GM18951 (cell line): ENCODE measurements at regions not wholly inside any gene's neighbourhood (a gene's known extent, or its start where the extent isn't known, plus 50 kb on each side); places are given as distances from the start of the nearest gene placed in this dataset.
"Not testable (repeated sequence)": the region's sequence is repeated elsewhere in the genome, so short reads cannot be mapped to it uniquely, and the experiment has no call there.

Experiments used
- POLR2A ChIP-seq: IDR thresholded peaks from 4 replicates; pipeline ENCODE4 v1.6.1; 2011; ENCODE audit warnings: mild to moderate bottlenecking; ENCODE audit not compliant: insufficient read length, insufficient read depth; ENCODE audit errors: extremely low read depth
- in situ Hi-C: fragments of 300-500 bp; cut with MboI; formaldehyde crosslinking; loops from one replicate; pipeline ENCODE4 v1.12.0; 2022; ENCODE audit warnings: low sequenced_read_pairs, mixed read lengths, inconsistent platforms; ENCODE audit not compliant: unreplicated experiment

GRCh38 chr4:104381729-104382128 lies 113.0 kb downstream of the CXXC4 start:
- no peak for TF ChIP-seq POLR2A
- in situ Hi-C loops, result no loop called here

- TF ChIP-seq POLR2A, result no peak
- in situ Hi-C loops, result no loop called here
Observed at GRCh38 chr4:104365618-104366017, 129.1 kb downstream of the CXXC4 start.

GRCh38 chr4:104353481-104353880 lies 141.2 kb downstream of the CXXC4 start:
- in situ Hi-C loops, result no loop called here
- TF ChIP-seq POLR2A, result no peak

- in situ Hi-C loops, result no loop called here
- TF ChIP-seq POLR2A, result no peak
Observed at GRCh38 chr4:104352211-104352610, 142.5 kb downstream of the CXXC4 start.

GRCh38 chr4:104351706-104352105 lies 143.0 kb downstream of the CXXC4 start:
- no peak for TF ChIP-seq POLR2A
- in situ Hi-C loops, result no loop called here

- in situ Hi-C loops, result no loop called here
- TF ChIP-seq POLR2A, result no peak
Observed at GRCh38 chr4:104345598-104346242, 149.0 kb downstream of the CXXC4 start.

- no peak for TF ChIP-seq POLR2A
- in situ Hi-C loops, result no loop called here
Observed at GRCh38 chr4:104344342-104344980, 150.2 kb downstream of the CXXC4 start.

GRCh38 chr4:104334410-104334809 lies 160.3 kb downstream of the CXXC4 start:
- TF ChIP-seq POLR2A, result no peak

GRCh38 chr4:104330125-104330905 lies 164.4 kb downstream of the CXXC4 start:
- no peak for TF ChIP-seq POLR2A
- in situ Hi-C loops, result no loop called here

More at GRCh38 chr4:104334410-104334809, 160.3 kb downstream of the CXXC4 start:
- in situ Hi-C loops, result no loop called here

- in situ Hi-C loops, result not testable (repeated sequence)
Observed at GRCh38 chr4:104326991-104327694, 167.6 kb downstream of the CXXC4 start.

- TF ChIP-seq POLR2A, result no peak
- in situ Hi-C loops, result no loop called here
Observed at GRCh38 chr4:104302731-104303130, 192.0 kb downstream of the CXXC4 start.

- in situ Hi-C loops, result no loop called here
- TF ChIP-seq POLR2A, result no peak
Observed at GRCh38 chr4:104294811-104295210, 199.9 kb downstream of the CXXC4 start.

GRCh38 chr4:104286867-104287266 lies 207.8 kb downstream of the CXXC4 start:
- in situ Hi-C loops, result no loop called here
- TF ChIP-seq POLR2A, result no peak
